GM12872 (cell line): ENCODE measurements at regions not wholly inside any gene's neighbourhood (a gene's known extent, or its start where the extent isn't known, plus 50 kb on each side); places are given as distances from the start of the nearest gene placed in this dataset.

Source experiments
- TF ChIP-seq, protein P1 (sequence below): IDR thresholded peaks from 3 replicates; pipeline ENCODE4 v1.5.1; 2011; ENCODE audit warnings: low read depth, mild to moderate bottlenecking, low read length, moderate library complexity; ENCODE audit not compliant: insufficient read depth

GRCh38 chr13:79802389-79803085, 321.6 kb downstream of the NDFIP2 start:
- TF ChIP-seq, protein P1, sequence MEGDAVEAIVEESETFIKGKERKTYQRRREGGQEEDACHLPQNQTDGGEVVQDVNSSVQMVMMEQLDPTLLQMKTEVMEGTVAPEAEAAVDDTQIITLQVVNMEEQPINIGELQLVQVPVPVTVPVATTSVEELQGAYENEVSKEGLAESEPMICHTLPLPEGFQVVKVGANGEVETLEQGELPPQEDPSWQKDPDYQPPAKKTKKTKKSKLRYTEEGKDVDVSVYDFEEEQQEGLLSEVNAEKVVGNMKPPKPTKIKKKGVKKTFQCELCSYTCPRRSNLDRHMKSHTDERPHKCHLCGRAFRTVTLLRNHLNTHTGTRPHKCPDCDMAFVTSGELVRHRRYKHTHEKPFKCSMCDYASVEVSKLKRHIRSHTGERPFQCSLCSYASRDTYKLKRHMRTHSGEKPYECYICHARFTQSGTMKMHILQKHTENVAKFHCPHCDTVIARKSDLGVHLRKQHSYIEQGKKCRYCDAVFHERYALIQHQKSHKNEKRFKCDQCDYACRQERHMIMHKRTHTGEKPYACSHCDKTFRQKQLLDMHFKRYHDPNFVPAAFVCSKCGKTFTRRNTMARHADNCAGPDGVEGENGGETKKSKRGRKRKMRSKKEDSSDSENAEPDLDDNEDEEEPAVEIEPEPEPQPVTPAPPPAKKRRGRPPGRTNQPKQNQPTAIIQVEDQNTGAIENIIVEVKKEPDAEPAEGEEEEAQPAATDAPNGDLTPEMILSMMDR, result no peak

GRCh38 chr13:79799059-79799867, 318.3 kb downstream of the NDFIP2 start:
- TF ChIP-seq, protein P1, result no peak

GRCh38 chr13:79796136-79796535, 315.2 kb downstream of the NDFIP2 start:
- TF ChIP-seq, protein P1, result no peak

DNA sequence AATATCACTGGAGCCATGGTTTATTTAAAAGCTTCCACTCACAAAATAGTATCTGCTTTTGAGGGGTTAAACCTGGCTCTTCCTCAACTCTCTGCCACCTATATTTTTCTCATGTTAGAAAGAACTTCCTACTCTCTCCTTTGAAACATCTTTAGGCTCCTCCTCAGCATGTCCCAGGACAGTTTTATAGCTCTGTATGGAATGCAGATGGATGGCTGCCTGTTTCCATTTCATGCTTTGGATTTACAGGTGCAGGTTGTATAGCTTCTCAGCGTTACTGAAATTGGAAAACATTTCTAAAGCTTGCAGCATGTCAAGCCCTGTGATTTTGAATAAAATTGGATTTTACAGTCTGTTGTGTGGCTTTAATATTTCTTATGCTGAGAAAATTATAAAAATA, 314.0 kb downstream of the NDFIP2 start:
- TF ChIP-seq, protein P1, result no peak

GRCh38 chr13:79792716-79793115, 311.8 kb downstream of the NDFIP2 start:
- TF ChIP-seq, protein P1, result no peak

- TF ChIP-seq, protein P1, result no peak
Measured at GRCh38 chr13:79791471-79792042, 310.6 kb downstream of the NDFIP2 start.

DNA sequence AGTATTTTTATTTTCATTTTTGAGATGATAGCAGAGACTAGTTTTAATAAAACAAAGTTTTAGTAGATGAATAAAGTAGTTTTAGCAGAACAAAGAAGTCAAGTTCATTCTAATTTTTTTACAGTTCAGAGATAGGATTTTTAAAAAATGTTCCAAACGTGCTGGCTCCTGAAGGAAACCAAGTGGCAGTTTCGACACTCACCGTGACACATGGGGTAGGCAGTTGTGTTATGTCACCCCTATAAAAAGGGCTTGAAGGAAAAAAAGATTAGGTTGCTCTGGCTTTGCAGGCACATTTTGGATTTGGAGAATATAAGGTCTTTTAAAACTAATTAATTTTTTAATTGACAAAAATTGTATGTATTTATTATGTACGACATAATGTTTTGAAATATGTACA, 305.2 kb downstream of the NDFIP2 start:
- TF ChIP-seq, protein P1, result no peak
